ENCODE measurements at regions not wholly inside any gene's neighbourhood (a gene's known extent, or its start where the extent isn't known, plus 50 kb on each side); places are given as distances from the start of the nearest gene placed in this dataset.
"Not testable (repeated sequence)": the region's sequence is repeated elsewhere in the genome, so short reads cannot be mapped to it uniquely, and the experiment has no call there.

GRCh38 chr15:95196176-95196915, 965.0 kb downstream of the MCTP2 start:
- Histone ChIP-seq H3K4me1 (ENCODE audit: control insufficient read depth, insufficient read depth, low read length) (no peaks in the 10 kb centered on the region), H3K9me3 (ENCODE audit: control insufficient read depth in 2 of 2, low read length in 2 of 2) (peaks cover 2 to 5% of the 10 kb centered on the region in 2 donors), H3K9ac (ENCODE audit: low read length in 2 of 2) (no peak overlapping the region), H3K27ac (ENCODE audit: low read length) (no peak overlapping the region), H3K27me3 (ENCODE audit: control insufficient read depth in 1 of 2, insufficient read depth in 2 of 2, low read length in 2 of 2) (no peaks in the 10 kb centered on the region), H3K4me3 (ENCODE audit: low read length in 2 of 2) (no peak overlapping the region), H3K36me3 (ENCODE audit: control insufficient read depth in 2 of 2, insufficient read depth in 2 of 2, low read length in 2 of 2) (no peaks in the 10 kb centered on the region)

- Histone ChIP-seq H3K4me3 (ENCODE audit: low read length in 2 of 2) (no peak overlapping the region), H3K36me3 (ENCODE audit: control insufficient read depth in 2 of 2, insufficient read depth in 2 of 2, low read length in 2 of 2) (no peaks in the 10 kb centered on the region)
These were observed 971.4 kb downstream of the MCTP2 start for GRCh38 chr15:95202569-95203349.

GRCh38 chr15:95205077-95205476, 973.7 kb downstream of the MCTP2 start:
- peaks cover 2 to 7% of the 10 kb centered on the region in 2 donors for H3K9me3 ChIP-seq (ENCODE audit: control insufficient read depth in 2 of 2, low read length in 2 of 2)
- no peaks in the 10 kb centered on the region for H3K4me1 ChIP-seq (ENCODE audit: control insufficient read depth, insufficient read depth, low read length)
- no peak overlapping the region for H3K27ac ChIP-seq (ENCODE audit: low read length)
- no peaks in the 10 kb centered on the region for H3K27me3 ChIP-seq (ENCODE audit: control insufficient read depth in 1 of 2, insufficient read depth in 2 of 2, low read length in 2 of 2)
- no peak overlapping the region for H3K9ac ChIP-seq (ENCODE audit: low read length in 2 of 2)
- no peak overlapping the region for H3K4me3 ChIP-seq (ENCODE audit: low read length in 2 of 2)
- H3K36me3 ChIP-seq (ENCODE audit: control insufficient read depth in 2 of 2, insufficient read depth in 2 of 2, low read length in 2 of 2) = no peaks in the 10 kb centered on the region

More at GRCh38 chr15:95202569-95203349, 971.4 kb downstream of the MCTP2 start:
- Histone ChIP-seq H3K27ac (ENCODE audit: low read length) (no peak overlapping the region), H3K4me1 (ENCODE audit: control insufficient read depth, insufficient read depth, low read length) (no peaks in the 10 kb centered on the region), H3K27me3 (ENCODE audit: control insufficient read depth in 1 of 2, insufficient read depth in 2 of 2, low read length in 2 of 2) (no peaks in the 10 kb centered on the region), H3K9ac (ENCODE audit: low read length in 2 of 2) (no peak overlapping the region), H3K9me3 (ENCODE audit: control insufficient read depth in 2 of 2, low read length in 2 of 2) (peaks cover 2 to 9% of the 10 kb centered on the region in 2 donors)

DNA sequence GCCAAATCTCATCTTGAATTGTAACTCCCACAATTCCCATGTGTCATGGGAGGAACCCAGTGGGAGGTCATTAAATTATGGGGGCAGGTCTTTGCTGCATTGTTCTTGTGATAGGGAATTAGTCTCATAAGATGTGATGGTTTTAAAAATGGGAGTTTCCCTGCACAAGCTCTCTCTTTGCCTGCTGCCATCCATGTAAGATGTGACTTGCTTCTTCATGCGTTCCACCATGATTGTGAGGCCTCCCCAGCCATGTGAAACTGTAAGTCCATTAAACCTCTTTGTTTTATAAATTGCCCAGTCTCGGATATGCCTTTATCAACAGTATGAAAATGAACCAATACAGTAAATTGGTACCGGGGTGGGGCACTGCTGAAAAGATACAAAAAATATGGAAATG, 974.5 kb downstream of the MCTP2 start:
- not testable (repeated sequence) for H3K27ac ChIP-seq (ENCODE audit: low read length); H3K9me3 ChIP-seq (ENCODE audit: control insufficient read depth in 2 of 2, low read length in 2 of 2); H3K4me3 ChIP-seq (ENCODE audit: low read length in 2 of 2); H3K4me1 ChIP-seq (ENCODE audit: control insufficient read depth, insufficient read depth, low read length); H3K27me3 ChIP-seq (ENCODE audit: control insufficient read depth in 1 of 2, insufficient read depth in 2 of 2, low read length in 2 of 2); H3K36me3 ChIP-seq (ENCODE audit: control insufficient read depth in 2 of 2, insufficient read depth in 2 of 2, low read length in 2 of 2); H3K9ac ChIP-seq (ENCODE audit: low read length in 2 of 2)

GRCh38 chr15:95208071-95208470, 976.7 kb downstream of the MCTP2 start:
- H3K27ac ChIP-seq (ENCODE audit: low read length) = no peak overlapping the region

DNA sequence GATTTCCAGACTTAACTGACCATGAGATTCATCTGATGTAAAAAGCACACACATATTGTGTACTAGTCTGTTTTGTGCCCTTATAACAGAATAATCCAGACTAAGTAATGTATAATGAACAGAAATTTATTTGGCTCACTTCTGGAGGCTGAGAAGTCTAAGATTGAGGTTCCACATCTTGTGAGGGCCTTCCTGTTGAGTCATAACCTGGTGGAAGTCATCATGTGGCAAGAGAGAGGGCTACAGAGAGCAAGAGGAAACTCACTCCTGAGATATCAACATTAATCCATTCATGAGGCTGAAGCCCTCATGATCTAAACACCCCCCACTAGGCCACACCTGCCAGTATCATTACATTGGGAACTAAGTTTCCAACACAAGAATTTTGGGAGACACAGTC, 977.6 kb downstream of the MCTP2 start:
- Histone ChIP-seq H3K4me3 (ENCODE audit: low read length in 2 of 2) (no peak overlapping the region), H3K27me3 (ENCODE audit: control insufficient read depth in 1 of 2, insufficient read depth in 2 of 2, low read length in 2 of 2) (no peaks in the 10 kb centered on the region), H3K9me3 (ENCODE audit: control insufficient read depth in 2 of 2, low read length in 2 of 2) (no peaks in the 10 kb centered on the region), H3K36me3 (ENCODE audit: control insufficient read depth in 2 of 2, insufficient read depth in 2 of 2, low read length in 2 of 2) (no peaks in the 10 kb centered on the region), H3K9ac (ENCODE audit: low read length in 2 of 2) (no peak overlapping the region), H3K27ac (ENCODE audit: low read length) (no peak overlapping the region), H3K4me1 (ENCODE audit: control insufficient read depth, insufficient read depth, low read length) (no peaks in the 10 kb centered on the region)

More at GRCh38 chr15:95208071-95208470, 976.7 kb downstream of the MCTP2 start:
- Histone ChIP-seq H3K4me1 (ENCODE audit: control insufficient read depth, insufficient read depth, low read length) (no peaks in the 10 kb centered on the region), H3K36me3 (ENCODE audit: control insufficient read depth in 2 of 2, insufficient read depth in 2 of 2, low read length in 2 of 2) (no peaks in the 10 kb centered on the region), H3K4me3 (ENCODE audit: low read length in 2 of 2) (no peak overlapping the region), H3K27me3 (ENCODE audit: control insufficient read depth in 1 of 2, insufficient read depth in 2 of 2, low read length in 2 of 2) (no peaks in the 10 kb centered on the region), H3K9ac (ENCODE audit: low read length in 2 of 2) (no peak overlapping the region), H3K9me3 (ENCODE audit: control insufficient read depth in 2 of 2, low read length in 2 of 2) (peaks cover 0 to 2% of the 10 kb centered on the region in 2 donors)

GRCh38 chr15:95210436-95210981, 979.1 kb downstream of the MCTP2 start:
- Histone ChIP-seq H3K9me3 (ENCODE audit: control insufficient read depth in 2 of 2, low read length in 2 of 2) (no peaks in the 10 kb centered on the region), H3K36me3 (ENCODE audit: control insufficient read depth in 2 of 2, insufficient read depth in 2 of 2, low read length in 2 of 2) (no peaks in the 10 kb centered on the region), H3K9ac (ENCODE audit: low read length in 2 of 2) (no peak overlapping the region), H3K27me3 (ENCODE audit: control insufficient read depth in 1 of 2, insufficient read depth in 2 of 2, low read length in 2 of 2) (no peaks in the 10 kb centered on the region), H3K4me1 (ENCODE audit: control insufficient read depth, insufficient read depth, low read length) (no peaks in the 10 kb centered on the region), H3K4me3 (ENCODE audit: low read length in 2 of 2) (no peak overlapping the region), H3K27ac (ENCODE audit: low read length) (no peak overlapping the region)

DNA sequence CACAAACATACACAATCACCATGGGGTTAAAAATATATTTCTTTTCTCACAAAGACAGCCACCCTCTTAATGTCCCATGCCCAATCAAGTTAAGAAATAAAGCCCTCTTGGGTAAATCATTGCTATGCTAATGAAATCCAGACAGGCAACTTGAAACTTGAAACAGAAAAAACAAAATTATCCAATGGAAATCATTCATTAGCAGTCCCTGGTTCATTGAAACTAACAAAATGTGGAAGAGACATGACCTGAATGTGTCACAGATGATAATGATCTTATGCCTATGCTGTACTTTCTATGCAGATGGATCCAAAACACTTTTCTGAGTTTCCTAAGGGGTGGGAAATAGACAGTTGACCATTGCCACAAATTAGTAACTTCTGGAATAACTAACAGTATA, 983.7 kb downstream of the MCTP2 start:
- H3K27me3 ChIP-seq (ENCODE audit: control insufficient read depth in 1 of 2, insufficient read depth in 2 of 2, low read length in 2 of 2) = no peaks in the 10 kb centered on the region
- H3K9ac ChIP-seq (ENCODE audit: low read length in 2 of 2) = no peak overlapping the region
- no peak overlapping the region for H3K4me3 ChIP-seq (ENCODE audit: low read length in 2 of 2)
- H3K4me1 ChIP-seq (ENCODE audit: control insufficient read depth, insufficient read depth, low read length) = no peaks in the 10 kb centered on the region
- H3K9me3 ChIP-seq (ENCODE audit: control insufficient read depth in 2 of 2, low read length in 2 of 2) = no peaks in the 10 kb centered on the region
- H3K27ac ChIP-seq (ENCODE audit: low read length) = no peak overlapping the region
- no peaks in the 10 kb centered on the region for H3K36me3 ChIP-seq (ENCODE audit: control insufficient read depth in 2 of 2, insufficient read depth in 2 of 2, low read length in 2 of 2)

DNA sequence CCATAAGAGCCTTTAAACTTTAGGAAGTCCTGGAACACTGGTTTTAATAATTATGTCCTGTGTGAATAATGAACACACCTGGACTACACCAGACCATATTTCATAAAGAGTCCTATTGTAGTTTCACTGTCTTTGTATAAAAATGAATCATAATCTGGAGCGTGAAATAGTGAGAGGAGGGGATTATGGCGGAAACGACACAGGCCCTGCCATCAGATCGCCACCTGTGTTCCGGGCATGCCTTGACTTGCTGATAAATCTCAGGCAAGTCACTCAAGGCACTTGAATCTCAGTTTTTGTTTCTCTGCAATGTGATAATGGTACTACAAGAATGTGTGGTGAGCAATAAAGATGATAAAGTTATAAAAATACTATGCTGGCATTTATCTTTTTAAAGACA, 995.5 kb downstream of the MCTP2 start:
- Histone ChIP-seq H3K4me1 (ENCODE audit: control insufficient read depth, insufficient read depth, low read length) (no peaks in the 10 kb centered on the region), H3K27ac (ENCODE audit: low read length) (no peak overlapping the region), H3K4me3 (ENCODE audit: low read length in 2 of 2) (no peak overlapping the region), H3K9me3 (ENCODE audit: control insufficient read depth in 2 of 2, low read length in 2 of 2) (peaks cover 0 to 3% of the 10 kb centered on the region in 2 donors), H3K27me3 (ENCODE audit: control insufficient read depth in 1 of 2, insufficient read depth in 2 of 2, low read length in 2 of 2) (no peaks in the 10 kb centered on the region), H3K36me3 (ENCODE audit: control insufficient read depth in 2 of 2, insufficient read depth in 2 of 2, low read length in 2 of 2) (no peaks in the 10 kb centered on the region), H3K9ac (ENCODE audit: low read length in 2 of 2) (no peak overlapping the region)

GRCh38 chr15:95227235-95227634, 995.9 kb downstream of the MCTP2 start:
- no peaks in the 10 kb centered on the region for H3K27me3 ChIP-seq (ENCODE audit: control insufficient read depth in 1 of 2, insufficient read depth in 2 of 2, low read length in 2 of 2)
- H3K4me1 ChIP-seq (ENCODE audit: control insufficient read depth, insufficient read depth, low read length) = no peaks in the 10 kb centered on the region
- H3K36me3 ChIP-seq (ENCODE audit: control insufficient read depth in 2 of 2, insufficient read depth in 2 of 2, low read length in 2 of 2) = no peaks in the 10 kb centered on the region
- no peak overlapping the region for H3K4me3 ChIP-seq (ENCODE audit: low read length in 2 of 2)
- H3K9me3 ChIP-seq (ENCODE audit: control insufficient read depth in 2 of 2, low read length in 2 of 2) = peaks cover 0 to 3% of the 10 kb centered on the region in 2 donors
- H3K9ac ChIP-seq (ENCODE audit: low read length in 2 of 2) = no peak overlapping the region
- no peak overlapping the region for H3K27ac ChIP-seq (ENCODE audit: low read length)
